GM23338 (cell line): ENCODE measurements at regions not wholly inside any gene's neighbourhood (a gene's known extent, or its start where the extent isn't known, plus 50 kb on each side); places are given as distances from the start of the nearest gene placed in this dataset.
A peak's percentile ranks its signal among the peaks of the same experiment; 100 is the strongest.

ENCODE experiments used
- ATAC-seq: fragments of 200-7000 bp; cut with Tn5 transposase; 3 replicates; pipeline ENCODE4 v1.9.1; 2020
- DNase-seq: peaks from one replicate; pipeline ENCODE4 v3.0.0-alpha.2; 2015; ENCODE audit warnings: low spot score
- H2AFZ ChIP-seq: fragments of 200-600 bp; sonication (generic); 2 replicates; pipeline ENCODE4 v1.8.0; 2016; ENCODE audit warnings: antibody characterized with exemption, mild to moderate bottlenecking, moderate library complexity
- H3F3A ChIP-seq: fragments of 200-600 bp; sonication (generic); replicated peaks from 2 replicates; pipeline ENCODE4 v1.8.0; 2017; ENCODE audit warnings: antibody characterized with exemption, mixed run types, low read depth
- H3K27ac ChIP-seq: fragments of 200-600 bp; sonication (generic); 2 replicates; pipeline ENCODE4 v1.6.1; 2016; ENCODE audit warnings: low read depth
- H3K27me3 ChIP-seq: fragments of 200-600 bp; sonication (generic); 2 replicates; pipeline ENCODE4 v1.8.0; 2016; ENCODE audit warnings: mild to moderate bottlenecking, mixed run types, moderate library complexity; ENCODE audit not compliant: insufficient read depth
- H3K36me3 ChIP-seq: fragments of 200-600 bp; sonication (generic); 2 replicates; pipeline ENCODE4 v1.8.0; 2016; ENCODE audit warnings: mild to moderate bottlenecking; ENCODE audit not compliant: insufficient read depth
- H3K4me1 ChIP-seq: fragments of 200-600 bp; sonication (generic); 2 replicates; pipeline ENCODE4 v1.8.0; 2016; ENCODE audit warnings: mild to moderate bottlenecking, moderate library complexity; ENCODE audit not compliant: insufficient read depth
- H3K4me2 ChIP-seq: fragments of 200-600 bp; sonication (generic); 2 replicates; pipeline ENCODE4 v1.7.1; 2017; ENCODE audit warnings: mixed run types
- H3K4me3 ChIP-seq: fragments of 200-600 bp; sonication (generic); 2 replicates; pipeline ENCODE4 v1.6.1; 2016; ENCODE audit warnings: mixed run types
- H3K79me2 ChIP-seq: fragments of 200-600 bp; sonication (generic); replicated peaks from 2 replicates; pipeline ENCODE4 v1.8.0; 2017; ENCODE audit warnings: mild to moderate bottlenecking; ENCODE audit not compliant: insufficient read depth
- H3K9me2 ChIP-seq: fragments of 200-600 bp; sonication (generic); 2 replicates; pipeline ENCODE4 v1.8.0; 2017; ENCODE audit not compliant: insufficient read depth
- H4K20me1 ChIP-seq: fragments of 200-600 bp; sonication (generic); replicated peaks from 2 replicates; pipeline ENCODE4 v1.8.0; 2017; ENCODE audit warnings: mild to moderate bottlenecking; ENCODE audit not compliant: insufficient read depth
- H3K27ac Mint-ChIP-seq: 2 replicates; pipeline ENCODE4 v1.8.0; 2020; ENCODE audit warnings: inconsistent platforms, mild to moderate bottlenecking, moderate library complexity, mixed read lengths
- H3K27me3 Mint-ChIP-seq: 3 replicates; pipeline ENCODE4 v1.8.0; 2022; ENCODE audit warnings: low read depth, mild to moderate bottlenecking, moderate library complexity, mixed read lengths, inconsistent platforms; ENCODE audit not compliant: insufficient read depth, poor library complexity
- H3K36me3 Mint-ChIP-seq: 3 replicates; pipeline ENCODE4 v1.8.0; 2021; ENCODE audit warnings: low read depth, mild to moderate bottlenecking, inconsistent platforms, moderate library complexity, mixed read lengths
- H3K4me1 Mint-ChIP-seq: 3 replicates; pipeline ENCODE4 v1.8.0; 2020; ENCODE audit warnings: mild to moderate bottlenecking, inconsistent platforms, mixed read lengths
- H3K4me3 Mint-ChIP-seq: 3 replicates; pipeline ENCODE4 v1.8.0; 2021; ENCODE audit warnings: moderate library complexity, mild to moderate bottlenecking, inconsistent platforms, mixed read lengths
- H3K9me3 Mint-ChIP-seq: 3 replicates; pipeline ENCODE4 v1.8.0; 2020; ENCODE audit warnings: moderate library complexity, mild to moderate bottlenecking, inconsistent platforms, mixed read lengths
- ETS1 ChIP-seq: IDR thresholded peaks from 2 replicates; pipeline ENCODE4 v1.6.1; 2016; ENCODE audit warnings: antibody characterized with exemption
- EZH2 ChIP-seq: fragments of 200-600 bp; sonication (generic); IDR thresholded peaks from one replicate; pipeline ENCODE4 v1.8.0; 2017; ENCODE audit warnings: antibody characterized with exemption, mild to moderate bottlenecking, low read depth; ENCODE audit not compliant: unreplicated experiment
- EZH2phosphoT487 ChIP-seq: fragments of 200-600 bp; sonication (generic); IDR thresholded peaks from one replicate; pipeline ENCODE4 v1.8.1; 2018; ENCODE audit warnings: antibody characterized with exemption; ENCODE audit not compliant: unreplicated experiment
- JUNB ChIP-seq: IDR thresholded peaks from one replicate; pipeline ENCODE4 v1.6.1; 2016; ENCODE audit warnings: antibody characterized with exemption; ENCODE audit not compliant: unreplicated experiment
- POLR2AphosphoS5 ChIP-seq: IDR thresholded peaks from 2 replicates; pipeline ENCODE4 v1.6.1; 2016; ENCODE audit warnings: antibody characterized with exemption, low read depth
- ZNF114 ChIP-seq: fragments of 250-450 bp; sonication (Bioruptor Pico); IDR thresholded peaks from 2 replicates; pipeline ENCODE4 v1.5.0; 2020; ENCODE audit warnings: mild to moderate bottlenecking, moderate library complexity
- ZNF462 ChIP-seq: fragments of 250-450 bp; sonication (Bioruptor Pico); IDR thresholded peaks from 2 replicates; pipeline ENCODE4 v1.5.0; 2020; ENCODE audit warnings: mild to moderate bottlenecking, moderate library complexity

GRCh38 chr20:12928755-12929401, 79.9 kb upstream of the SPTLC3 start (continued):
- no peak for TF ChIP-seq ZNF462 (CRISPR knock-in tag)

- H3K27me3 Mint-ChIP-seq, result peaks cover 5% of the 10 kb centered on the region
- no peak overlapping the region for H3K27ac Mint-ChIP-seq
- TF ChIP-seq JUNB, result no peak
- TF ChIP-seq ZNF114, result no peak
- no peak for TF ChIP-seq ETS1
- TF ChIP-seq EZH2phosphoT487, result no peak
- no peak for TF ChIP-seq EZH2
- no peak for TF ChIP-seq POLR2AphosphoS5
- no peak for TF ChIP-seq ZNF462 (CRISPR knock-in tag)
These were observed 72.8 kb upstream of the SPTLC3 start for GRCh38 chr20:12936020-12936419.

More at GRCh38 chr20:12936020-12936419, 72.8 kb upstream of the SPTLC3 start:
- no peaks in the 10 kb centered on the region for H4K20me1 ChIP-seq
- peaks cover 3% of the 10 kb centered on the region; the same call in 1 of the 3 replicates for H3K4me1 Mint-ChIP-seq
- no peak overlapping the region for H3K4me2 ChIP-seq
- ATAC-seq (peak; percentile 66), DNase-seq (peak; percentile 53)
- no peak overlapping the region for H3K27ac ChIP-seq
- 0 out of 2 replicates have a peak, but pooled peaks cover 3% of the 10 kb centered on the region for H3K9me2 ChIP-seq
- no peaks in the 10 kb centered on the region for H3F3A ChIP-seq
- peaks cover 2% of the 10 kb centered on the region; the same call in 1 of the 3 replicates for H3K36me3 Mint-ChIP-seq
- no peaks in the 10 kb centered on the region for H3K9me3 Mint-ChIP-seq
- no peak overlapping the region for H3K4me3 ChIP-seq
- H3K4me1 ChIP-seq, result no peaks in the 10 kb centered on the region
- H3K79me2 ChIP-seq, result no peaks in the 10 kb centered on the region
- H3K27me3 ChIP-seq, result no peaks in the 10 kb centered on the region
- no peaks in the 10 kb centered on the region for H3K36me3 ChIP-seq
- no peak overlapping the region for H3K4me3 Mint-ChIP-seq
- H2AFZ ChIP-seq, result no peak overlapping the region
